PC-3 (cell line): ENCODE measurements at regions not wholly inside any gene's neighbourhood (a gene's known extent, or its start where the extent isn't known, plus 50 kb on each side); places are given as distances from the start of the nearest gene placed in this dataset.

Experiments
- CTCF ChIP-seq: fragments of 300-600 bp; sonication (generic); conservative IDR thresholded peaks from 2 replicates; pipeline ENCODE4 v1.5.1; 2017; ENCODE audit warnings: antibody characterized with exemption, low read depth, mild to moderate bottlenecking, low read length
- EZH2 ChIP-seq: fragments of 300-600 bp; sonication (generic); IDR thresholded peaks from one replicate; pipeline ENCODE4 v1.6.1; 2017; ENCODE audit warnings: antibody characterized with exemption, mild to moderate bottlenecking, low read length; ENCODE audit not compliant: unreplicated experiment
- EZH2phosphoT487 ChIP-seq: fragments of 300-600 bp; sonication (generic); IDR thresholded peaks from 2 replicates; pipeline ENCODE4 v1.6.1; 2018; ENCODE audit warnings: mild to moderate bottlenecking, antibody characterized with exemption, low read length, borderline replicate concordance

DNA sequence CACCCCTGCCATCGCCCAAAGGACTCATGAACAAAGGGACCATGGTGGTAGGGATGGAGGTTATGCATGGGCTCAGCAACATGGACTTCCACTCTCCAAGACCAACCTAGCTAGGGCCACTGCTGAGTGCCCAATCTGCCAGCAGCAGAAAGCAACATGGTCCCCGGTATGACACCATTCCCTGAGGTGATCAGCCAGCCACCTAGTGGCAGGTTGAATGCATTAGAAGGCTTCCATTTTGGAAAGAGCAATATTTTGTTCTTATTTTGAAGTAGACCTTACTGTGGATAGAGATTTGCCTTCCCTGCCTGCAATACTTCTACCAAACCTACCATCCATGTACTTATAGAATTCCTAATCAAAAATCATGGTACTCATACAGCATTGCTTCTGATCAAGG is 99.8 kb downstream of the METTL4 start:
- TF ChIP-seq CTCF = peak; percentile 45; the same call in 1 of the 2 replicates
- no peak for TF ChIP-seq EZH2
- no peak for TF ChIP-seq EZH2phosphoT487
